ENCODE measurements at regions not wholly inside any gene's neighbourhood (a gene's known extent, or its start where the extent isn't known, plus 50 kb on each side); places are given as distances from the start of the nearest gene placed in this dataset.

GRCh38 chr5:155254399-155254798 lies 240.8 kb downstream of the KIF4B start:
- TF ChIP-seq CTCF (IDR thresholded peaks at IDR 0.05 in 8 of 11, conservative IDR thresholded peaks at IDR 0.05 in 3 of 11) (no peak), POLR2A (IDR thresholded peaks at IDR 0.05) (no peak), POLR2AphosphoS5 (IDR thresholded peaks at IDR 0.05) (no peak)

Measured in spleen (tissue), 7 donors.